CD4-positive, alpha-beta T cell treated with Interleukin-15 for 4 hours (primary cell): ENCODE measurements at regions not wholly inside any gene's neighbourhood (a gene's known extent, or its start where the extent isn't known, plus 50 kb on each side); places are given as distances from the start of the nearest gene placed in this dataset.
"Not testable (repeated sequence)": the region's sequence is repeated elsewhere in the genome, so short reads cannot be mapped to it uniquely, and the experiment has no call there.

Experiments used
- DNase-seq: peaks from one replicate; pipeline ENCODE4 v3.0.0-alpha.2; 2020; ENCODE audit warnings: low spot score

DNA sequence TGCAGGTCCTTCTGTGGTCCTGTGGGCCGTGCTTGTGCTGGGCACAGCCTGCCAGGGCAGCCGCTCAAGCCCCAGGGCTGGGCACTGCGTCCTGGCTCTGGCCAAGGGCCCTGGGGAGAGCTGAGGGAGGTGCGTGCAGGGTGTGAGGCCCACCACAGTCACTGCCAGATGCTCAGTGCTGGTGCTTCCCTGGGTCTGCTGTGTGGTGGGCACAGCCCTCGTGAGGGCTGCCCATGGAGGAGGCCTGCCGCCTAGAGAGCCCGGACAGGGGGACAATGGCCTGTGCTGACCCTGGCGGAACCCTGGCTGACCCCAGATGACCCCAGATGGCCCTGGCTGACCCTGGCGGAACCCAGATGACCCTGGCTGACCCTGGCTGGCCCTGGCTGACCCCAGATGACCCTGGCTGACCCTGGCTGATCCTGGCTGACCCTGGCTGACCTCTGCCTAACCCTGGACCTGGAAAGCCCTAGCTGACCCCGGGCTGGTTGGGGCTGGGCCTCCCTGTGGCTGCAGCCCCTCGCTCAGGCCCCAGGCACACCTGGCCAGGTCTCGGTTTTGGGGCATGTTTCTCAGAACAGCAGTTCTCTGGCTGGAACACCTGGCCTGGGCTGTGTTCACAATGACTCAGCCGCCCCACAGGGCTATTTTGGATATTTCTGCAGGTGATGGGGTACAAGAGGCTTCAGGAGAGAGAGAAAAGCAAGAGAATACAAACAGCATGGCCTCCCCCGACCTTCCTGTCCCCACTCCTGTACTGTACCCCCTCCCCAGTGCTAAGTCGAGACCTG, 55.4 kb downstream of the TMEM121 start:
- DNase-seq: no peak

DNA sequence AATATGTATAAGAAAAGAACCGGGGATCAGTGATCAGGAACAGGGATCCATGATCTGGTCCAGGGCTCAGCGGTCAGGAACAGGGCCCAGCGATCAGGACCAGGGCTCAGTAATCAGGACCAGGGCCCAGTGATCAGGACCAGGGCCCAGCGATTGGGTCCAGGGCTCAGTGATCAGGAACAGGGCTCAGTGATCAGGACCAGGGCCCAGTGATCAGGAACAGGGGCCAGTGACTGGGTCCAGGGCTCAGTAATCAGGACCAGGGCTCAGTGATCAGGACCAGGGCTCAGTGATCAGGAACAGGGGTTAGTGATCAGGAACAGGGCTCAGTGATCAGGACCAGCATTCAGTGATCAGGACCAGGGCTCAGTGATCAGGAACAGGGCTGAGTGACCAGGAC, 56.3 kb downstream of the TMEM121 start:
- no peak for DNase-seq

DNA sequence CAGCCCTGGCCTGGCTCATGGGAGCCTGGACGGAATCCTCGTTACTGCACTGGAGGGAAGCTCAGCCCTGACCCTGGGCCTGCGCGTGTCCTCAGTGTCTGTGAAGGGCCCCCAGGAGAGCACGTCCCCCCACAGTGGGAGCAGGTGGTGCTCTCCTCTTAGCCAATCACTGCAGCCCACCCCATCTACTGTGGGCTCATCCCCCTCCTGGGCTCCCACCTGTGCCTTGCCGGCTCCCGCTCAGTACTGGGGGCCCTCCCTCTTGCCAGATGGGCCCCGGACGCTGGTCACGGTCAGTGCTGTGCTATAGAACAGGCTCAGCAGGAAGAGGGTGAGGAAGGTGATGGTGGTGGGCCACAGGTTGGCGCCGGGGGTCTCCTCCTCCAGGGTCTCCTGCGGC, 57.5 kb downstream of the TMEM121 start:
- not testable (repeated sequence) for DNase-seq

DNA sequence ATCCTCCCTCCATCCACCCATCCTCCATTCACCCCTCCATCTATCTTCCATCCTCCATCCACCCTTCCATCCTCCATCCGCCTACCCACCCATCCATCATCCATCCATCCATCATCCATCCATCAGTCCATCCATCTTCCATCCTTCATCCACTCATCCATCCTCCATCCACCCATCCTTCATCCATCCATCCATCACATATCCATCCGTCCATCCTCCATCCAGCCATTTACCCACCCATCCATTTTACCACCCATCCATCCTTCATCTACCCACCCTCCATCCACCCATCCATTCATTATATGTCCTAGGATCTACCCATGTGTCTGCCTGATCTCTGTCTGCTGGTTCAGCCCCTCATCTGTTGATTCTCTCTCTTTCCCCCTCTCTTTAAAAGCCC, 58.9 kb downstream of the TMEM121 start:
- DNase-seq: not testable (repeated sequence)

DNA sequence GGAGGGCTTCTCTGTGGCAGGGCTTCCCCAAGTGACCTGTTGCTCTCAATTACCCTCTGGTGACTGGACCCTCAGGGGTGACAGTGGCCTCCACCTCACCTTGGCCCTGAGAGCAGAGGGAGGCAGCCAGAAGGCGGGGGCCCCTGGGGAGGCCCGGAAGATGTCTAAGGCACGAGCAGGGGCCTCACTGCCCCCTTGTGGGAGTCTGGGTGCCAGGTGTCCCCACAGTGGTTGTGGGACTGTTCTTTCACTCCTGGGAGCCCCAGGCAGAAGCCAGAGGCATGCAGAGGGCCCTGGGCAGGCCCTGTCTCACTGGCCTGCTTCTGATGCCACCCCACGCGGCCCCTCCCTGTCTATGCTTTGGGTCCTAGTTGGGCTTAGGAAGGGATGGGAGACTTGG, 59.3 kb downstream of the TMEM121 start:
- DNase-seq: not testable (repeated sequence)

DNA sequence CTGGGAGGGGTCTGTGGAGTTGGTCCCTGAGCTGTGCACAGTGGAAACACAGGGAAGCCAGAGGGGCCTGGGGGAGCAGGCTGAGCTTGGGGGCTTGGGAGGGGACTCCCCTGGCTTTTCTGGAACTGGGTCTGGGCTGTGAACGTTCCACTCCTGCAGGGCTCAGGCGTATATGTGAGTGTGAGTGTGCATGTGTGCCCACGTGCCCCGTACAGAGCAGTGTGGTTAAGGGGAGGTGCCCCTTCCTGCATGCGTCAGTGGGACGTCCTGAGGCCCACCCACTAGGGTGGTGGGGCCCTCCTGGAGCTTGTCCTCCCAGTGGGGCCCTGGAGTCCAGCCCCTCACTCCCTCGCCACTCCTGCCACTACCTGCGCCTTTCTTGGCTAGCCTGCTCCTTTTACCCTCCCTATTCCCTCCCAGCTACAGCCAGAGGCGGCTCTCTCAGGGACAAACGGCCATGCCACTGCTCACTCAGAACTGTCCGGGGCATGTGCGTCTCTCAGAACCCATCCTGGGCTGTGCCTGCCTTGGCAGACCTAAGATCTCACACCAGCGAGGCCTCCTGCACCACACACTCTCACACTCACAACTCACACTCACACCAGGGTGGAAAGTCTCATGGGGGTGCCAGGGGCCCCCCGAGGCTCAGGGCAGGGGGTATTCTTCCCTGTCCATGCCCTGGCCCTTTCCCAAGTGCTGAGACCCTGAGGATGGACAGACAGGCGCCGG, 59.9 kb downstream of the TMEM121 start:
- DNase-seq: not testable (repeated sequence)

DNA sequence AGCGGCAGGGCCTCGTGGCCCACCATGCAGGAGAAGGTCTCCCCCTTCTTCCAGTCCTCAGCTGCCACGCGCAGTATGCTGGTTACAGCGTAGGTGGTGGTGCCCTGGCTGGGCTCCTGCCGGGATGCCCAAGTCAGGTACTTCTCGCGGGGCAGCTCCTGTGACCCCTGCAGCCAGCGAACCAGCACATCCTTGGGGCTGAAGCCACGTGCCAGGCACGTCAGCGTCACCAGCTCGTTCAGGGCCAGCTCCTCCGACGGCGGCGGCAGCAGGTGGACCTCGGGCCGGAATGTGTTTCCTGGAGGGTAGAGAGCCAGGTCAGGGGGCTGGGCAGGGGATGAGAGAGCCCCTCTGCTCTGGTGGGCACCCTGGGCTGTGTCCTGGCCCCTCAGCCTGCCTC, 60.7 kb downstream of the TMEM121 start:
- DNase-seq: not testable (repeated sequence)

DNA sequence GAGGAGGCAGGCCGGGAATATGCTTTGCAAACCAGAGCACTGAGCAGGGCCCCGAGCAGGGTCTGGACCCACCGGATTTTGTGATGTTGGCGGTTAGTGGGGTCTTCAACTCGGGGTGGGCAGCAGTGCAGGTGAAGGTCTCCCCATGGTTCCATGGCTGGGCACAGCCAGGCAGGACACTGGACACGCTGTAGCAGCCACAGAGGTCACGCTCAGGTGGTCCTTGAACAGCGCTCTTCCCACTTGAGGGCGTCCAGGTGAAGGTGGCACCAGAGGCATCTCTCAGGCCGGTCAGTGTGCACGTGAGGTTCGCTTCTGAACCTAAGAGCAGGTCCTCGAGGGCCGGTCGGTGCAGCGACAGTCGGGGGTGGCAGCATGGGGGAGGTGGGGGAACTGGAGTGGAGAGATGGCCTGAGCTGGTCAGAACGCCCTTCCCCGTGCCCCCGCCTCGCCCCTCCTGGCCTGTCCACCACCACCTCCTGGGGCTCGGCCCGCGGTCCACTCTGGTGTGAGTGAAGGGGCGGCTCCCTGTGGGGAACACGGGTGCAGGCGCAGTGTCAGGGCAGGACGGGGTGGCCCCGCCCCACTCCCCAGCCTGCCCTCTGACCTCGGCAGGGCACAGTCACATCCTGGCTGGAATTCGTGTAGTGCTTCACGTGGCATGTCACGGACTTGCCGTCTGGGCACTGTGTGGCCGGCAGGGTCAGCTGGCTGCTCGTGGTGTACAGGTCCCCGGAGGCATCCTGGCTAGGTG, 61.3 kb downstream of the TMEM121 start:
- DNase-seq: not testable (repeated sequence)

DNA sequence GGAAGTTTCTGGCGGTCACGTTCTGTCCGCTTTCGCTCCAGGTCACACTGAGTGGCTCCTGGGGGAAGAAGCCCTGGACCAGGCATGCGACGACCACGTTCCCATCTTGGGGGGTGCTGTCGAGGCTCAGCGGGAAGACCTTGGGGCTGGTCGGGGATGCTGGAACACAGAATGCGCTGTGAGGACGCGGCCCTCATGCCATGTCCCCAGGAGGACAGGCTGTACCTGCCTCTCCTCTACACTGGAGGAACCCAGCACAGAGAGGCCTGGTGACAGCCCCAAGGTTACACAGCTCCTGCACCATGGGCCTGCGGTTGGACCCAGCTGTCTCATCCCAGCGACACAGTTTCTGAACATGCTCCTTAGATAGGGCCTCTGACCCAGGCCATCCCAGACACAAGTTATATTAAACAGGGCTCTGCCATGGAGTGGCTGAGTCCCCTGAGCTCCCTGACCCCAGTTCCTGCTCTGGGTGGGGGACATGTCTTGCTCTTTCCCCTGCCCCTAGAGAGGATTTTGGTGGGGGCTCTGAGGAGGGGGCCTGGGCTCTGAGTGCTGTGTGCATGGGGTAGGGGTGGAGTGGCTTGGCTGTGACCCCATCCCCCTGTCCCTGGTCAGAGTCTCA, 62.0 kb downstream of the TMEM121 start:
- no peak for DNase-seq

DNA sequence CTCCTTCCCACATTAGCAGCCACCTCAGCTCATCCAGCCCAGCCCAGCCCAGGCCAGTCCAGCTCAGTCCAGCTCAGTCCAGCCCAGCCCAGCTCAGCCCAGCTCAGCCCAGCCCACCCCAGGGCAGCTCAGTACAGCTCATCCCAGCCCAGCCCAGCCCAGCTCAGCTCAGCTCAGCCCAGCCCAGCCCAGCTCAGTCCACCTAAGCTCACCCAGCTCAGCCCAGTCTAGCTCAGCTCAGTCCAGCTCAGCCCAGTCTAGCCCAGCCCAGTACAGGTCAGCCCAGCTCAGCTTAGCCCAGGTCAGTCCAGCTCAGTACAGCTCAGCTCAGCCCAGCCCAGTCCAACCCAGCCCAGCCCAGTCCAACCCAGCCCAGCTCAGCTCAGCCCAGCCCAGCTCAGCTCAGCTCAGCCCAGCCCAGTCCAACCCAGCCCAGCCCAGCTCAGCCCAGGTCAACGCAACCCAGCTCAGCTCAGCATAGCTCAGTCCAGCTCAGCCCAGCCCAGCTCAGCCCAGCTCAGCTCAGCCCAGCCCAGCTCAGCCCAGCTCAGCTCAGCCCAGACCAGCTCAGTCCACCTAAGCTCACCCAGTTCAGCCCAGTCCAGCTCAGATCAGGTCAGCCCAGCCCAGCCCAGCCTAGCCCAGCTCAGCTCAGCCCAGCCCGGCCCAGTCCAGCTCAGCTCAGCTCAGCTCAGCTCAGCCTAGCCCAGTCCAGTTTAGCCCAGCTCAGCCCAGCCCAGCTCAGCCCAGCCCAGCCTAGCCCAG, 63.0 kb downstream of the TMEM121 start:
- no peak for DNase-seq

DNA sequence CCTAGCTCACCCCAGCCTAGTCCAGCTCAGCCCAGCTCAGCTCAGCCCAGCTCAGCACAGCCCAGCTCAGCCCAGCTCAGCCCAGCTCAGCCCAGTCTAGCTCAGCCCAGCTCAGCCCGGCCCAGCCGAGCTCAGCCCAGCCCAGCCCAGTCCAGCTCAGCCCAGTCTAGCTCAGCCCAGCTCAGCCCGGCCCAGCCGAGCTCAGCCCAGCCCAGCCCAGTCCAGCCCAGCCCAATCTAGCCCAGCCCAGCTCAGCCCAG, 63.5 kb downstream of the TMEM121 start:
- DNase-seq: not testable (repeated sequence)

DNA sequence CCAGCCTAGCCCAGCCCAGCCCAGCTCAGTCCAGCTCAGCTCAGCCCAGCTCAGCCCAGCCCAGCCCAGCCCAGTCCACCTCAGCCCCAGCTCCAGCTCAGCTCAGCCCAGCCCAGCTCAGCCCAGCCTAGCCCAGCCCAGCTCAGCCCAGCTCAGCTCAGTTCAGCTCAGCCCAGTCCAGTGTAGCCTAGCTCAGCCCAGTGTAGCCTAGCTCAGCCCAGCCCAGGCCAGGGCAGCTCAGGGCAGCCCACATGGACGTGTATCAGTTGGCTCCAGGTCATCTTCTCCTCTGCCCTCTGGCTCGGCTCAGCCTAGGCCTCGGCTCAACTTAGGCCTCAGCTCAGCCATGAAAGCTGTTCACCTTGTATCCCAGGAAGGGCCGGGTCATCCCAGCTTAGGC, 64.7 kb downstream of the TMEM121 start:
- DNase-seq: no peak

DNA sequence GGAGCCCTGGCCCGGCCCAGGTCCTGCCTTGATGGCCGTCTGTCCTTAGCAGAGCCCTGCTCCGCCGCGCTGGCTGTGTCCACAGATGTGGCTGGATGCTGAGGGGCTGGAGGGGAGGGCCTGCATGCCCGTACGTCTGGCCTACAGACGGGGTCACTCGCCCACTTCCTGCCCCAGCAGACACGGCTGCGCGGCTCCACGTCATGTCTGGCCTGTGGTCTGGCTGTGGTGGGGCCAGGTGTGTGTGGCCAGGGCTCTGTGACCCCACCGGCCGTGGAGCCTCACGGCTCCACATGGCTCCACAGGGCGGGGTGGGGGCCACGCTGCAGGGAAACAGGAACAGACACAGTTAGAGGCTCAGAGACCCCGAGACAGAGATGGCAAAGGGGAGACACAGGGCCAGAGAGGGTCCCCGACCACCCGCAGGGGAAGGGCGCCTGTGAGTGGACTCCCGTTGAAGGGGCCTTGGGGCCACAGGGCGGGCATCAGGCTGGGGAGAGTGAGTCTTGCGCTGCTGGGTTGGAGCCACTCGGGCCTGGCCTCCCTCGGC, 65.5 kb downstream of the TMEM121 start:
- not testable (repeated sequence) for DNase-seq

DNA sequence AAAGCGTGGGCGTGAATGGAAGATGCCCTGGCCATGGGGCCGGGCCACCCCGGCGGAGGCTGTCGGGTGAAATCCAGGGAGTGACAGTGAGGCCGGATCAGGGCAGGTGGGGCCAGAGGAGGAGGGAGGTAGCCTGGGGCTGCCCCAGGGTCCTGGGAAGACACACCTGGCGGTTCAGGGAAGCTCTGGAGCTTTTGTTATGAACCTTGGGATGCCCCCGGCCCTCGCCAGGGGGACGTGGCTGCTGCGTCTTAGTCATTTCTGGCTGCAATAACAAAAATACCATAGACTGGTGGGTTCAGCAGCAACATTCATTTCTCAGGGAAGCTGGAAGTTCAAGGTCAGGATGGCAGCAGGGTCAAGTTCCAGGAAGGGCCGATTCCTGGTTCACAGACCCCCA, 66.3 kb downstream of the TMEM121 start:
- DNase-seq: not testable (repeated sequence)

DNA sequence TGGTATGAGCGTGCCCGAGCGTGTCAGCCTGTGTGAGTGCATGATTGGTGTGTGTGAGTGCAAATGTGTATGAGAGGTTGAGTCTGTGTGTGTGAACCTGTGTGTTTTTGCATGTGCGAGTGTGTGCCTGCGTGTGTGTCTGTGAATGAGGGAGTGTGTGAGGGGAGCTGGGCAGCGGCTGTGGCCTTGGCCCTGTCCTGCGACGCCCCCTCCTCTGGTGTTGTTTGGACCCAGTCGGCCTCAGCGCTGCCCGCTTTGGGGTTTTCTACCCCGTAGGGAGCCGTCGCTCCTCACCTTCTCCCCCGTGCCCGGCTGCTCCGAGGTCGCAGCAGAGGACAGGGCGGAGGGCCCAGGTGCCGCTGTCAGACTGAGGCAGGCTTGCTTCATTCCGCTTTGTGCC, 69.0 kb downstream of the TMEM121 start:
- not testable (repeated sequence) for DNase-seq

DNA sequence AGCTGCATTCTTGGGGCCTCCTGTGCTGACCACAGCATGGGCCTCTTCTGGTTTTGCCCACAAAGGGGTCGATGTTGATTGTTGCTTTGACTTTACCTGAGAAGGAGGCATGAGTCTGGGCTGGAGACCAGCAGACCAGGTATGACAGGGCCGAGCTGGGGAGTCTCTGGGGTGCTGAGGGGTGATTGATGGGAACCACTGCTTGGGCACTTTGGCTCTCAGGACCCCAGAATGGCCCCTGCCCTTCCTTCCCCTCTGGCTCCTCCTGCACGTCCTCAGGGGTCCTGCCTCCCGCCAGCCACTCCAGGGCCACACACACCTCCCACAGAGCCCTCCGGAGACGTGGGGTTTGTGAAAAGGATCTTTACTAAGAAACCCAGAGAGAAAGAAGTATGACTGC, 70.0 kb downstream of the TMEM121 start:
- DNase-seq: not testable (repeated sequence)

DNA sequence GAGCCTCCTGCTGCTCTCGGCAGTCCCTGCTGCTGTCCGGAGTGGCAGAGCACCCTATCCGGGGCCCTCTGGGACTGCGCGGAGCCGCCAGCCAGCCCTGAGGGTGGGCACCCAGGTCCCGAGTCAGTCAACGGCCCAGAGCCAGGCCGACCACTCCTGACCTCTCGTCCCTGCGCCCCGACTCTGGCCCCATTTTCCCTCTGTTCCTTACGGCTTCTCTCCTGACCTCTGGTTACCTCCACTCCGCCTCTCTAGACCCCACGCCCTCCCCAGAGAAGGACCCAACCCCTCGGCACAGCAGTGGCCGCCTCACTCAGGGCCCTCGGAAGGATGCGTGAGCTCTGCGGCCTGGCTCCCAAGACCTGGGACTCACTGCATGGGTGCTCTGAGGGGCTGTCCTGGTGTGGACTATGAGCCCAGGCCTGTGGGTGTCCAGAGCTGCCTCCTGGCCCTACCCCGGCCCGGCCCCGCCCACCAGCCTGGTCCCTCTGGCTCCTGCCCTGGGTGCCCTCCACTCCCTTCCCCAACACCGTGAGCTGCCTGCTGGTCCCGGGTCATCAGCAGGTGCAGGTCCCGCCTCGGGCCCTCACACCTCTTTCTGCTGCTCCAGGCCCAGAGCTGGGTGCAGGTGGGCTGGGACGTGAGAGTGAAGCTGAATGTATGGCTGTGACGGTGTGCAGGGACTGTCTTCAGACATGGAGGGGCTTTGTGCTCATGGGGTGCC, 71.8 kb downstream of the TMEM121 start:
- not testable (repeated sequence) for DNase-seq

DNA sequence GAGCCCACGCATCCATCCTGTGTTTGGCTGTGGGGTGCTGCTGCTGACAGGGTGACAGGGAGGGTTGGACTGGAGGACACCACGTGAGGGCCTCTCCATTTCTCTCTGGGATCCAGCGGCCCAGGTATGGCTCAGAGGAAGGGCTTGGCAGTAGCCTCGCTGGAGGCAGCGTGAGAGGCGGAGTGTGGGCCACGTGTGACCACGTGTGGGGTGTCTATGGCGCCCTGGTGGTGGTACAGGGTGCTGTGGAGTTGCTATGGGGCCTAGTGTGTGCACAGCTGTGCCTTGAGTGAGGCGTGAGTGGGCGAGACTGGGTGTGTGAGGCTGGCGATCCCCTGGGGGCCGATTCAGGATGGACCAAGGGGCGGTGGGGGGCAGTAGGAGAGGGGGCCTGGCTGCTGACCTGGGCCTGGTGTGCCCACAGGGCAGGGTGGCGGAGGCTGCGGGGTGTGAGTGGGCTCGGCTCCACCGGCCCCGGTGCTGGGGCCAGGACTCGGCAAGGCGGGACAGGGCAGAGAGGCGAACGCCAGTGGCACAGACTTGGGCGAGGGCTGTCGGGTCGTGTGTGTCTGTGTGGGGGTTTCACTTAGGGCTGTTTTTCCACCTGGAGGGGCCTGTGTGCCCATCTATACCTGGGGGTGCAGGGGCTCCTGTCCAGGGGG, 72.7 kb downstream of the TMEM121 start:
- not testable (repeated sequence) for DNase-seq

DNA sequence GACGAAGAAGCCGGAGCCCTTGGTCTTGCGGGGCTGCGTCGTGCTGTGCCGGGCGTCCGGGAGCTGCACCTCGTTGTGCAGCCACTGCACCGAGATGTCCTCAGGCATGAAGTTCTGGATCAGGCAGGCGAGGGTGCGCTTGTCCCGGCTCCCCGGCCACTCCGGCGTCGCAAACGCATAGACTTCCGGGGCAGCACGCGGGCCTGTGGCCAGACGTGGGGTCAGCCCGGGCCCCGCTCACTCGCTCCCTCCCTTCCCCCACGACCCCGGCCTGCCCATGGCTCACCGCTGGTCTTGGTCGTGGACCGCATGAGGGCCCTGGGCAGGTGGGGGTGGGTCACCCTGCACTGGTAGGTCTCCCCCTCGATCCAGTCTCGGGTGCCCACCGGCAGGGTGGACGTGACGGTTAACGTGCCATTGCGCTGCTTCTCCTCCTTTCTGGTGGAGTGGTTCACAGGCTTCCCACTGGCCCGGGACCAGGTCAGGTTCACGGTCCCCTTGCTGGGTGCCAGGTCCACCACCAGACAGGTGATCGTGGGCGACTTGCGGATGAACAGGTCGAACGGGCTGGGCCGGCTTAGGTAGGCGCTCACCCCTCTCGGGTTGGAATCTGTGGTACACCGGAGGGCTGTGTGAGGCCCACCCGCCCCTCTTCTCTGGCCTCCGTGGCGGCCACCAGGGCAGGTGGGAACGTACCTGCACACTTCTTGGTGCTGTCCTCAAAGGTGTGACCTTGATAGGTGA, 74.0 kb downstream of the TMEM121 start:
- not testable (repeated sequence) for DNase-seq
